Activated T-cell treated with anti-CD3 and anti-CD28 coated beads for 24 hours (primary cell): ENCODE measurements at regions not wholly inside any gene's neighbourhood (a gene's known extent, or its start where the extent isn't known, plus 50 kb on each side); places are given as distances from the start of the nearest gene placed in this dataset.

Experiments used
- DNase-seq: peaks from one replicate; pipeline ENCODE4 v3.0.0-alpha.2; 2020; ENCODE audit warnings: low read depth

- no peak for DNase-seq
These were observed 1876.0 kb upstream of the CELF4 start for GRCh38 chr18:39441648-39442047.

GRCh38 chr18:39435996-39436395 is 1870.4 kb upstream of the CELF4 start:
- no peak for DNase-seq

- no peak for DNase-seq
These were observed 1869.6 kb upstream of the CELF4 start for GRCh38 chr18:39435209-39435608.

- no peak for DNase-seq
These were observed 1868.8 kb upstream of the CELF4 start for GRCh38 chr18:39434223-39434920.

- DNase-seq = no peak
These were observed 1859.7 kb upstream of the CELF4 start for GRCh38 chr18:39425172-39425850.

- no peak for DNase-seq
These were observed 1858.7 kb upstream of the CELF4 start for GRCh38 chr18:39424261-39424660.

GRCh38 chr18:39421276-39421675 is 1855.7 kb upstream of the CELF4 start:
- DNase-seq = no peak

- no peak for DNase-seq
These were observed 1853.7 kb upstream of the CELF4 start for GRCh38 chr18:39419315-39419714.

- no peak for DNase-seq
These were observed 1849.9 kb upstream of the CELF4 start for GRCh38 chr18:39415471-39415870.

GRCh38 chr18:39414009-39414700 is 1848.6 kb upstream of the CELF4 start:
- DNase-seq = no peak

GRCh38 chr18:39406941-39407340 is 1841.3 kb upstream of the CELF4 start:
- no peak for DNase-seq

- DNase-seq = no peak
These were observed 1837.5 kb upstream of the CELF4 start for GRCh38 chr18:39403121-39403520.

GRCh38 chr18:39399662-39400061 is 1834.1 kb upstream of the CELF4 start:
- DNase-seq = no peak

- DNase-seq = no peak
These were observed 1830.6 kb upstream of the CELF4 start for GRCh38 chr18:39396168-39396567.

GRCh38 chr18:39389800-39390379 is 1824.3 kb upstream of the CELF4 start:
- no peak for DNase-seq

- DNase-seq = no peak
These were observed 1815.3 kb upstream of the CELF4 start for GRCh38 chr18:39380866-39381265.

- no peak for DNase-seq
These were observed 1814.7 kb upstream of the CELF4 start for GRCh38 chr18:39380186-39380725.

GRCh38 chr18:39375066-39375465 is 1809.5 kb upstream of the CELF4 start:
- DNase-seq = no peak

- DNase-seq = no peak
These were observed 1806.4 kb upstream of the CELF4 start for GRCh38 chr18:39371996-39372395.

GRCh38 chr18:39366656-39367055 is 1801.1 kb upstream of the CELF4 start:
- no peak for DNase-seq

GRCh38 chr18:39365836-39366485 is 1800.4 kb upstream of the CELF4 start:
- DNase-seq = no peak

GRCh38 chr18:39360072-39360471 is 1794.5 kb upstream of the CELF4 start:
- DNase-seq = no peak
